K562 (cell line): ENCODE measurements at regions not wholly inside any gene's neighbourhood (a gene's known extent, or its start where the extent isn't known, plus 50 kb on each side); places are given as distances from the start of the nearest gene placed in this dataset.

Experiments used
- BCLAF1 ChIP-seq, 2 experiments: fragments of 450-650 bp in 1 of 2; IDR thresholded peaks; 2 replicates each; pipeline ENCODE4 v1.6.1; 2011 to 2017; ENCODE audit warnings: low read depth in 2 of 2, antibody characterized with exemption in 1 of 2, borderline replicate concordance in 1 of 2, low read length in 1 of 2, mild to moderate bottlenecking in 1 of 2, mixed read lengths in 1 of 2; ENCODE audit not compliant: control insufficient read depth in 1 of 2
- RBM22 ChIP-seq: fragments of 200-400 bp; formaldehyde crosslinking; IDR thresholded peaks from 2 replicates; pipeline ENCODE4 v1.6.1; 2018; ENCODE audit warnings: low read length, low read depth; ENCODE audit not compliant: poor library complexity, severe bottlenecking
- SRSF3 ChIP-seq: fragments of 200-400 bp; formaldehyde crosslinking; IDR thresholded peaks from 2 replicates; pipeline ENCODE4 v1.6.1; 2016; ENCODE audit warnings: mild to moderate bottlenecking, low read length, moderate library complexity; ENCODE audit not compliant: insufficient read depth
- ZNF24 ChIP-seq: fragments of 450-650 bp; IDR thresholded peaks from 2 replicates; pipeline ENCODE4 v1.6.1; 2016
- ZNF395 ChIP-seq: fragments of 200-800 bp; sonication (Bioruptor generic); IDR thresholded peaks from 2 replicates; pipeline ENCODE4 v1.6.1; 2017; ENCODE audit warnings: missing genetic modification characterization, missing compliant biosample characterization
- ZNF639 ChIP-seq, 2 experiments: fragments of 200-800 bp in 1 of 2; sonication (Bioruptor generic) in 1 of 2; sonication (generic) in 1 of 2; formaldehyde crosslinking in 1 of 2; IDR thresholded peaks in 1 of 2; conservative IDR thresholded peaks in 1 of 2; 2 replicates each; pipeline versions ENCODE4 v1.5.0 to v1.6.1; 2016 to 2020; ENCODE audit warnings: missing compliant biosample characterization in 1 of 2, missing genetic modification characterization in 1 of 2, missing genetic modification reagents in 1 of 2

- no peak for TF ChIP-seq BCLAF1 (IDR thresholded peaks at IDR 0.05; ENCODE audit: borderline replicate concordance in 1 of 2, control insufficient read depth in 1 of 2, low read depth in 2 of 2, low read length in 1 of 2)
- TF ChIP-seq RBM22 = no peak
- TF ChIP-seq SRSF3 = no peak
- TF ChIP-seq ZNF24 = no peak
- TF ChIP-seq ZNF395 (CRISPR knock-in tag) = no peak
- TF ChIP-seq ZNF639 (CRISPR knock-in tag; conservative IDR thresholded peaks at IDR 0.05 in 1 of 2, IDR thresholded peaks at IDR 0.05 in 1 of 2) = no peak
These were observed 457.8 kb upstream of the NFE2L3 start (continued) for GRCh38 chr7:25694211-25694610.
